NCI-H748 (cell line): ENCODE measurements at regions not wholly inside any gene's neighbourhood (a gene's known extent, or its start where the extent isn't known, plus 50 kb on each side); places are given as distances from the start of the nearest gene placed in this dataset.

Source experiments
- DNase-seq: peaks from one replicate; lab custom pipeline; 2025; ENCODE audit not compliant: unreplicated experiment; lab: John Stamatoyannopoulos, UW

DNA sequence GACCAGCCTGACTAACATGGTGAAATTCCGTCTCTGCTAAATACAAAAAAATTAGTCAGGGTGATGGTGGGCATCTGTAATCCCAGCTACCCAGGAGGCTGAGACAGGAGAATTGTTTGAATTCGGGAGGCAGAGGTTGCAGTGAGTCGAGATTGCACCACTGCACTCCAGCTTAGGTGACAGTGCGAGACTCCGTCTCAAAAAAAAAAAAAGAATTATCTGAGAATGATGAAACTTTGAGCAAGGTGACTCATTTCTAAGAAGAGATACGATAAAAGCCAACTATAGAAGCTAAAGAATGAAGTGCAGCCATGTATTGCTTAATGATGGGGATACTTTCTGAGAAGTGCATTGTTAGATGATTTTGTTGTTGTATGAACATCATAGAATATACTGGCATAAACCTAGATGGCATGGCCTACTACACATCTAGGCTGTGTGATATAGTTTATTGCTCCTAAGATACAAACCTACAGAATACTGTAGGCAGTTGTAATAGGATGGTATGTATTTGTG lies 64.7 kb downstream of the SNRPE start:
- no peak for DNase-seq

DNA sequence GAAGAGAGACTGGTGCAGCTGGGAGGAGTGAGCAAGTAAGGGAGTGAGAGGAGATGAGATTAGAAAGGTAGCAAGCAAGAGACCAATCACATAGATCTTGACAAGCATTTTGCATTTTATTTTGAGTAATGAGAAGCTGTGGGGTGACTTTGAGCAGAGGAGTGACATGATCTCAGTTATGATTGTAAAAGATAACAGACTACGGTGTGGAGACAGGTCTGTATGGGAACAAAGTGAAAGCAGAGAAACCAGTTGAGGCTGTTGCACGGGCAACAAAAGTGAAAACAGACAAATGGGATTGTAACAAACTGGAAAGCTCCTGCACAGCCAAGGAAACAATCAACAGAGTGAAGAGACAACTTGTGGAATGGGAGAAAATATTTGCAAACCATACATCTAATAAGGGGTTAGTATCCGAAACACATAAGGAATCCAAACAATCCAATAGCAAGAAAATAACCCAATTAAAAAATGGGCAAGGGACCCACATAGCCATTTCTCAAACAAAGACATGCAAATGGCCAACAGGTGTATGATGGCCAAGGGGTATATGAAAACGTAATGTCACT lies 68.4 kb downstream of the SNRPE start:
- DNase-seq = no peak

DNA sequence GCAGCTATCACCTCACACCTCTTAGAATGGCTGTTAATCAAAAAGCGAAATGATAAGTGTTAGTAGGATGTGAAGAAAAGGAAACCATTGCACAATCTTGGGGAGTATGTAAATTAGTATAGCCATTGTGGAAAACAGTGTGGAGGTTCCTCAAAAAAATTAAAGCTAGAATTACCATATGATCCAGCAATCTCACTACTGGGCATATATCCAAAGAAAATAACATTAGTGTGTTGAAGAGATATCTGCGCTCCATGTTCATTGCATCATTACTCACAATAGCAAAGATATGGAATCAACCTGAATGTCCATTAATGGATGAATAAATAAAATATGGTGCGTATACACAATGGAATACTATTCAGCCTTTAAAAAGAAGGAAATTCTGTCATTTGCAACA lies 68.9 kb downstream of the SNRPE start:
- DNase-seq = no peak

DNA sequence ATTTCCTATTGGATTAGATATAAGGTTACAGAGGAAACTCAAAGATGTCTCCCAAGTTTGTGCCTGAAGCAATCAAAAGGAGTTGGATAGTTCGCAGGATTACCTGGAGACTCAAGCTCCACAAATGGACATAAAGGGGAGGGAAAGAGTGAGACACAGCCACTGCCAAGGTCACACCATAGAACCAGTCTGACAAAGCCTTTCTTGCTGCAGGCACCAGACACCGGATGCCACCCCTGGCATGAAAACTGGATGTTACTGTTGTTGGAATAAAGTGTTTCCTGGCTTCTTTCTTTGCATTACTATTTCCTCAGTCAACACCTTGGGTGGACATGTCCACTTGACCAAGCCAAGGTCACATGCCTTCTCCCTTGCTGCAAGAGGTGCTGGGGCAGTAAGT lies 70.6 kb downstream of the SNRPE start:
- DNase-seq = no peak

DNA sequence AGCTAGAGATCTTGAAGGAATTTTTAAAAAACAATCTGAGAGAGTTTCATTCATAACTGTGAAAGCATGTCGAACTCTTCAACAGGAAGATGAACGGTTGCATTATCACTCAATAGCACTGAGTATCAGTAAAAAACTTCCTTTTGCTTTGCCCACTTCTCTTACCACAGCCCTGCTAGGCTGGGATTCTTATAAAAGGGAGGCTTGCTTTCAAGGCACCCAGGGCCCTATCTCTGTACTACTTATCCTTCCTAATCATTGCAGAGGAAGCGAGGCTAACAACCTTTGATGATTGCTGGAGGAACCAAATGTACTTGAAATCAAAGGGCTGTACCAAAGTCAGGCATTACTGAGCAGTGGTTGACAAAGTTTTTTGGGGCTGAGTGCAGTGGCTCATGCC lies 71.2 kb downstream of the SNRPE start:
- no peak for DNase-seq

DNA sequence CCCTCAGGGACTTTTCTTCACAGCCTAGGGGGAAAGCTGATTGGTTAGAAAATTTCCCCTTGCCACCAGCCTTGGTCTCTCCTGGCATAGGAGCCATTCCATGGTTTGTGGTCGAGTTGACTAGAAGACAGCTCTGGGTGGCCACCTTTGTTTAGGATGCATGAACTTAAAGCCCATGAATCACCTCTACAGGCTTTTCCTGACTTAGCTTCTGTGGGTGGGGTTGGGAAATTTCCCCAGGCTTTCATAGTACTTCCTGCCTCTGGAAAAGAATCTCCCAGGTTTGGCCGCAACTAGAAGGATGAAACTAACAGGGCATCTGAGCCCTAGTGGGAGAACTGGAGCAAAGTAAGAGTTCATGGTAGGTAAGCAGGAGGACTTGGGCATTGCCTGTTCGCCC lies 72.6 kb downstream of the SNRPE start:
- no peak for DNase-seq

DNA sequence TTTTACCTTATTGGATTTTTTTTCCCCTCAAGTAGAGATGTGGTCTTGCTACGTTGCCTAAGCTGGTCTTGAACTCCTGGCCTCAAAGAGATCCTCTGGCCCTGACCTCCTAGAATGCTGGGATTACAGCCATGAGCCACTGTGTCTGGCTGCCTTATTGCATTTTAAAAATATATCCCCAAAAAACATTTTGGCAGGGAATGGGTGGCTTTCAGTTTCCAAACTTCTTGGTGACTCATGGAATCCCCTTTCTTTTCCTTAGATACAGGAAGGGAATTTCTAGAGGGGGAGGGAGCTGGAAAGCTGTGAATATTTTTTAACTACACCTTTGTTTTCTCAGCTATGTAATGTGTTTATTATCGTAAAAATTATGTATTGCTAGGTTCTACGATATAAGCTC lies 73.3 kb downstream of the SNRPE start:
- no peak for DNase-seq

DNA sequence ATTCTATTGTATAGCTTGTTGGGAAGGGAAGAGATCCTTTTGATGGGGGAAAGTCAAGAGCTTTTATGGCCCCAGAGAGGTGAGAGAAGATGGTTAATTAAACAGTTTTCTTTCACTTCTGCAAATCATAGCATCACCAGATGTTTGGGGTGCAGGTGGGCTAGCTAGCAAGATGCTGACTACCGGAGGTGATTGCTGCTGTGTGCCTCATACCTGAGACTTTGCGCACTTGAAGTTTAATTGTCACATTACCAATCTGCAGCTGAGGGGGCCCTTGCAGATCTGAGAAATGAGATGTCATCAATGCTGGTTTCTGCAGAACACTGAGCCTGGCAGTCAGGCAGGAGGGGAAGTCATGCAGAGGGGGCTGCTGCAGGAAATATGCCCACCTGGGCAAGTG lies 73.9 kb downstream of the SNRPE start:
- DNase-seq = no peak

DNA sequence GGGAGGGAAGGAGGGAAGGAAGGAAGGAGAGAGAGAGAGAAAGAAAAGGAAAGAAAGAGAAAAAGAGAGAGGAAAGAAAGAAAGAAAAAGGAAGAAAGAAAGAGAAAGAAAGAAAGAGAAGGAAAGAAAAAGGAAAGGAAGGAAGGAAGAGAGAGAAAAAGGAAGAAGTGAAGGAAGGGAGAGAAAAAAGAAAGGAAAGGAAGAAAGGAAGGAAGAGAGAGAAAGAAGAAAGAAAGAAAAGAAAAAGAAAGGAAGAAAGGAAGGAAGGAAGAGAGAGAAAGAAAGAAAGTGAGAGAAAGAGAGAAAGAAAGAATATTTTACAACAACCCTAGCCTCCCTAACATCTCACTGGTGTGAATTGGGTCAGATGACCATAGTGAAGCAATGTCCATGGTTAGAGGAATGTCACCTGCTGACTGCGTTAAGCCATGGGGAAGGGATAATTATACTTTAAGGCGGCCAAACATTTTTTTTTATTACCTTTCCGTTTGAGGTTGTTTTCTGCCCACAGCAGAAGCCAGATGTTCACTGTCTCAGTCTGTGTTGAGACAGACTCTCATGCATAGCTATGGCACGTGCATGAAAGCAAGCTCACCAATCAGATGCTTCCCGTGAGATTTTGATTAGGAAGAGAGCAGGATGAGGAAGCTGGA lies 76.4 kb downstream of the SNRPE start:
- DNase-seq = no peak

DNA sequence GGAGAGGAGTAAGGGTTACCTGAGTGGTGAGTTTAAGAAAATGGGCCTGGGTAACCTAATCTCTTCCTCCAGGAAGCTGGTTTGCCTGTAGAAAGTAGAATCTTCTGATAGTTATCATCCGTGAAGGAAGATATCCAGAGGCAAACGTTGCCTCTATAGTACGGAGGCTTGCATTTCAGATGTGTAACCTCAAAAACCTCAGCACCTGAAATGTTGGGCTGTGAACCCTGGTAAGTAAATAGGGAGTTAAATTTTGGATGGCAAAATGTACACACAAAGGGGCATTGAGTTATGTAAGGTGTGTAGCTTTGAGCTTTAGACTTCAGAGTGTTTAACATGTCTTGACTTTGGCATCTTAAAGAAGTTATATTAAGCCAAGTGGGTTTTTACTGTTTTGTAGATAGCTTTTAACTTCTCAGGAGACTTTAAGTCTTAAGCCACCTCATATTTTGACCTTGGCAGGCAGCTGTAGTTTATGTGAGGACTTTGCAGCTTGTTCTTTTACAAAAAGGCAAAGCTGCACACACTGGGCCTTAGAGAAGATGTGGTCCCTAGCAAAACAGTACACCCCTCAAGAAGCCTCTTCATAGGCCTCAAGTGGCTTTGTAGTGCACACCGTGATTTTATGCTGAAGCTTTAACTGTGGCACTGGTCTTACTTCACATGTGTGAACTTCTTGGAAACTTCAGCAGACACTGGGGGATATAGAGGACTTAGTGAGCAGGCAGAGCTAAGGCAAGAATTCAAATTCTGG lies 83.4 kb downstream of the SNRPE start:
- no peak for DNase-seq

DNA sequence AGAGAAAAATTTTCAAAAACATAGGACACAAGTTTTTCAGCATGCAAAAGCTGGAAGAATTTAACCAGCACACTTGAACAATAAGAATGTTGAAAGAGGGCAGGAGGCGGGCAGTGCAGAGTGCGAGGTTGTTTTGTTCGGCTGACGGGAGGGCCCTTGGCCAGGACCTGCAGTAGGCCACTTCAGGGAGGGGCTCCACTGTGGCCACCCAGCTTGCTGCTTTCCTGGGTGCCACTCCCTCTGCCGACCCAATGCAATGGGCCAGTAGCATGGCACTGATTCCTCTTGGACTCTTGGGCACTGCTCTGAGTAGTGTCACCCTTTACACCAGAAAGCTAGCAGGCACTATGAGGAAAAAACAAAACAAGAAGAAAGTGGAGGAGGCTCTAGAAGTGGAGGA lies 92.9 kb downstream of the SNRPE start:
- no peak for DNase-seq

DNA sequence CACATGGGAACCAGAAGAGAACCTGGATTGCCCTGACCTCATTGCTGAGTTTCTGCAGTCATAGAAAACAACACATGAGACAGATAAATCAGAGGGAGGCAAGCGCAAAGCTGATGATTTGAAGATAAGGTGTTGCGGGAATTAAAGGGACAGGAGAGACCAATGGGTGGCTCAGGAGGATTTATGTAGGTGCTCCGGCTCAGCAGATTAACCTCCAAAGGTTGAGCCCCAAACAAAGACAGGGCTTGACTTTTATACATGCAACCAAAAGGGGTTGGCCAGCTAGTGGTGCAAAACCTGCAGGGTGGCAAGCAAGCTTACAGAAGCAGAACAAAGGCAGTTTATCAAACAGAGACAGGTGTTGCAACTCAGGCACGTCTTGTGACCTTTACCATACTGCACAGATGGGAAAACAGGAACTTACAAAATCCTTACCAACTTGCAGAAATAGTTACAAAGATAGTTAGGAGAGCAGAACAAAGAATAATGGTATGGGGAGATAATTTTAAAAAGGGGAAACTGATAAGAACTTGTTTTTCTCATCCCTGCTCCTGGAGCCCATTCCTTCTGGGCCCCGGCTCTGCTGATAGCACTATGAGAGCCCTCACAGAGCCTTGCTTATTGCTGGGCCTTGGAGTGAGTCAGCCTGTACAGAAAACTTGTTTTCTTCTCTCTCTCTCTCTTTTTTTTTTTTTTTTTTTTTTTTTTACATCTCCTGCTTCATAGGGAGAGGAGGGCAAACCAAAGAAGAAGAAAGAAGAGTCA lies 93.6 kb downstream of the SNRPE start:
- no peak for DNase-seq

DNA sequence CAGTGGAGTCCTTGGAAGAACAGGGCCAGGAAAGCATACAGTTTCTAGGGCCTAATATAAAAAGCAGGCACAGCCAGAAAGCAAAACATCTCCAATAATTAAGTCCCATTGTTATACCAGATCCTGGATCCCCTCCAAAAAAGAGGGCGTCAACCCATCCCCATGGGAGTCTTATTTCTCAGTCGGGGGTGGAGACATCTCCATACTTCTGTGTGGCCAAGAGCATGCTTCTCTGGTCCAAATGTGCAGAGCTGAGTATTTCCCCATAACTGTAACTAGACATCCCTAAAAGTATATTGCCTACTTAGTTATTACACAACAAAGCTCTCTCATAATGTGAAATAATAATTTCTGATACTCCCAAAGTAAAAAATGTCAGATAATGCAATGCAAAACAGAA lies 104.2 kb upstream of the SOX13 start:
- DNase-seq = peak; percentile 11

DNA sequence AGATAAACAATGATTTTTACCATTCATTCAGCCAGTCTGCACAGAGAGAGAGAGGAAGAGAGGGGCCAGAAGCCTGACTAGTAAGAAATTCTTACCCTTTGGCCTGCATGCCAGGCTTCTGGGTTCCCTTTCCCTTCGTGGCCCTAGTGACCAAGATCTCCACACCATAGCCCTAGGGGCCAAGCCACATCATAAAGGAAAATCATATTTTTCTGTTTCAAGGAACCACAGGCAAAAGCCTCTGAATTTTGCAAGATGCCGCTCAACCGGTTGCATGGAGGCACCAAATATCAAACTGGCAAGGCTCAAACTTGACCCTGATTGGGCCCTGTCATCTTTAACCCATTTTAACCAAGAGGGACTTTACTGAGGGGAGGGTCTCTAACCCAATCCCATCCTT lies 103.1 kb upstream of the SOX13 start:
- DNase-seq = no peak

DNA sequence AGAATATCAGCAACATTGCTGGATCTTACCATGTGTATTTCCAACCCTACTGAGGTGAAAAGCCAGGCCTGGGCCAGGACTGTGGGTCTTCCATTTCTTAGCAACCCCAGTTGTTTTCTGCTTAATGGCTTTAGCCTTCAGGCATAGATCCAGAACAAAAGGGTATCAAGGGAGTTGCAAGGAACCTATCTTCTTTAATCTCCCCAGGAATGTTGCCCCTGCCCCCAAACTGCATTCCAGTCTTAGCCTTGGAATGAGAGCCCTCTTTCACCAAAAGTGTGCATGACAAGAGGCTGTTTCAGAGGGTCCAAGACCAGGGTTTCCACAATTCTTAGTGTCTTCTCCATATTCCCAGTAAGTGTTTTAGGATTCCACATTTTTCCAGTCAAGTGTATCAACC lies 87.9 kb upstream of the SOX13 start:
- no peak for DNase-seq

DNA sequence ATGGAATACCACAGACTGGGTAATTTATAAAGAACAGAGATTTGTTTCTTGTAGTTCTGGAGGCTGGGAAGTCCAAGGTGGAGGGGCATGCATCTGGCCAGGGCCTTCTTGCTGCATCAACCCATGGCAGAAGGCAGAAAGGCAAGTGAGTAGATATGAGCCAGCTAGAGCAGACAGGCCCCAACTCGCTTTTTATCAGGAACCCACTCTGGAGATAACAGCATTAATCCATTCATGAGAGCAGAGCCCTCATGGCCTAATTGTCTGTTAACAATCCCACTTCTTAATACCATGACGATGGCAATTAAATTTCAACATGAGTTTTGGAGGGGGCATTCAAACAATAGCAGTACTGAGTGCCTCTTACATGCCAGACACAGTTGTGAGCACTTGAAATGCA lies 87.2 kb upstream of the SOX13 start:
- peak; percentile 20 for DNase-seq

DNA sequence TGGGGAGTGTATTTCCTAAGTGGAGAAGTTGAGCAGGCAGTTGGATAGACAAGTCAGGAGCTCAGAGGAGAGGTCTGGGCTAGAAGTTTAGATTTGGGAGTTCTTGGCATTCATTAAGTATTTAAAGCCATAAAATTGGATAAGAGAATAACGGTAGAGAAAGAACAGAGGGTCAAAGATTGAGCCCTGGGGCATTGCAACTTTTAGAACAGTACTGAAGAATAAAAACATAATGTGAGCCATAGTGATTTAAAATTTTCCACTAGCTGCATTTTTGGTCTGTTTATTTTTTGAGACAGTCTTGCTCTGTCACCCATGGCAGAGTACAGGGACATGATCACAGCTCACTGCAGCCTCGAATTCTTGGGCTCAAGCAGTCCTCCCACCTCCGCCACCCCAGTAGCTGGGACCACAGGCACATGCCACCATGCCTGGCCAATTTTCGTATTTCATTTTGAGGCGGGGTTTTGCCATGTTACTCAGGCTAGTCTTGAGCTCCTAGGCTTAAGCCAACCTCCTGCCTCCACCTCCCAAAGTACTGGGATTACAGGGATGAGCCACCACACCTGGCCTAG lies 85.9 kb upstream of the SOX13 start:
- no peak for DNase-seq

DNA sequence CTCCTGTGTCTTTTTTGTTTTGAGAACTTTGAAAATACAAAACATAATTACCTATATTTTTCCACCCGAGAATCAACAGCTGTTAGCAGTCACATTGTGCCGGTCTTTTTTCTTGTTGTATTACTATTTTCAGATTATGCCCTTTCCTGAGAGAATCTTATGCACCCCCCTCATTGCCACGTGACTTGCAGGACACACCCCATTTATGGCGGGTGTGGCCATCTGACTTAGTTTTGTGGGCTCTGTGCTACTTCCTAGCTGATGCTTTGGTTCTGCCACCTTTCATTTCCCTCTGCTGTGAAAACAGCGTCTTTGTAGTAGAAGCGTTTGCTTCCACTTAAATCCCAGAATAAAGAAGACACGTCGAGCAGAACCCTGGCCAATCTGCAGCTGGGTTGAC lies 82.8 kb upstream of the SOX13 start:
- DNase-seq = peak; percentile 6

DNA sequence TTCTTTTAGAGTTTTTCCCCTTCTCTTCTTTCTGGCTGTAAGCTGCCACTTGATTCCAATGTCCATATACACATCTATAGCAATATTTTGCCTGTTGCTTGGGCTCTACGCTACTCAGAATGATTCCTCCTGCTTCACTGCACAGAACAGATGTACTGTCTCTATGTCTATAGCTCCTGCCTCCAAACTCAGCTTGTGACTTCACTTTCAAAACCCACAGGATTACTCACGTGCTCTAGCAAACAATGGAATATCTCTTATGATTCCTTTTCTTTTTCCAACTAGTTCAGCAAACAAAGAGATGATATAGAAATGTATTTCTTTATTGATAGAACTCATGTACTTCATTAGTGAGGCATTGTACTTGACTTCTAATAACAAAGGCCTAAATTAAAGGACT lies 80.5 kb upstream of the SOX13 start:
- no peak for DNase-seq

DNA sequence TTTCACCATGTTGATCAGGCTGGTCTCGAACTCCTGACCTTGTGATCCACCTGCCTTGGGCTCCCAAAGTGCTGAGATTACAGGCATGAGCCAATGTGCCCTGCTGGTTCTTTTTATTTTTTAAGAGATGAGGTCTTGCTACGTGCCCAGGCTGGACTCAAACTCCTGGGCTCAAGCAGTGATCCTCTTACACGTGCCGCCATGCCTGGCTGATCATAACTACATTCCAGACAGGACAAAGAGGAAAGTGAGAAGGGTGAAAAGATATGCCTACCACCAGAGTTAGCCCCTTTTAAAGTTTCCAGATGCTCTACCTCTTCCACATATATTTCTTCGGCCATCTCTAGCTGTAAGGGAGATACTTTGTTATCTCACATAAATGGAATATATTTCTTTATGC lies 79.7 kb upstream of the SOX13 start:
- no peak for DNase-seq

DNA sequence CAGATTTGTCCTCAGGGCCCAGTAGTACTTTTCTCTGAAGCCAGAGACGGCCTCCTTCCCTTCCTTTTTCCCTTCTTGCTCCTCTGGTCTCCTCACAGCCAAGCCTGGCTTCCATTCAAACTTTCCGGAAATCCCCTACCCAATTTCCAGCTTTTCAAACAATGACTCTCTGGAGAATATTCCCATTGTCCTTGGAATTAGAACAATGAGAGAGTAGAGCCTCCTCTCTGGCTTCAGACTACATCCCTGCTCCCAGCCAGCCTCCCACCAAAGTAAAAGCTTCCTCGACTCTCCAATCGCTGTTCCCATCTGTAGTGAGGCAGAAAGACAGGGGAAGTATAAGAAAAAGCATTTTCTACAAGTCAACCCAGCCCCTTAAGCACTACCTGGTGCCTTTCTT lies 77.7 kb upstream of the SOX13 start:
- no peak for DNase-seq
